ENCODE measurements at regions not wholly inside any gene's neighbourhood (a gene's known extent, or its start where the extent isn't known, plus 50 kb on each side); places are given as distances from the start of the nearest gene placed in this dataset.
"Not testable (repeated sequence)": the region's sequence is repeated elsewhere in the genome, so short reads cannot be mapped to it uniquely, and the experiment has no call there.

- TF ChIP-seq CTCF (IDR thresholded peaks at IDR 0.05); POLR2AphosphoS5 (IDR thresholded peaks at IDR 0.05; ENCODE audit: insufficient read depth in 1 of 2, low read depth in 1 of 2); POLR2A (IDR thresholded peaks at IDR 0.05): not testable (repeated sequence)
Observed at GRCh38 chr14:105775349-105775923, 249.1 kb downstream of the TMEM121 start.
